ENCODE measurements at regions not wholly inside any gene's neighbourhood (a gene's known extent, or its start where the extent isn't known, plus 50 kb on each side); places are given as distances from the start of the nearest gene placed in this dataset.
"Not testable (repeated sequence)": the region's sequence is repeated elsewhere in the genome, so short reads cannot be mapped to it uniquely, and the experiment has no call there.

DNA sequence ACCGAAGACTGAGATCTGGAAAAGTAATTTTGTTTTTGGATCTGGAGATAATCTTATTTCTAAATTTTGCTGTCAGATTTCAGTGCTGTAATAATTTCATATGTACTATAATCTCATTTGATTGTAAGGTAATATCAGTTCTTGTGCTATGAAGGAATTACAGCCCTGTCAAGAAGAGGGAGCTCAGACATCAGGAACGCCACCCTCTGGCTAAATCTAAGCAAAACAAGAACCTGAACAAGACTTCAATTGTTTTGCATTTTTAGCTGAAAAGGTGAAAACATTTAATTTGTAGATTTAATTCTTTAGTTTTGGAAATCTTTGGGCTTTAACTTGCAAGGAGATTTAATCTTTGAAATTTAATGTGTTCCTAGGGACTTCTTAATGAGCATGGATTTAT lies 525.4 kb upstream of the HS3ST1 start:
- TF ChIP-seq, protein P1, sequence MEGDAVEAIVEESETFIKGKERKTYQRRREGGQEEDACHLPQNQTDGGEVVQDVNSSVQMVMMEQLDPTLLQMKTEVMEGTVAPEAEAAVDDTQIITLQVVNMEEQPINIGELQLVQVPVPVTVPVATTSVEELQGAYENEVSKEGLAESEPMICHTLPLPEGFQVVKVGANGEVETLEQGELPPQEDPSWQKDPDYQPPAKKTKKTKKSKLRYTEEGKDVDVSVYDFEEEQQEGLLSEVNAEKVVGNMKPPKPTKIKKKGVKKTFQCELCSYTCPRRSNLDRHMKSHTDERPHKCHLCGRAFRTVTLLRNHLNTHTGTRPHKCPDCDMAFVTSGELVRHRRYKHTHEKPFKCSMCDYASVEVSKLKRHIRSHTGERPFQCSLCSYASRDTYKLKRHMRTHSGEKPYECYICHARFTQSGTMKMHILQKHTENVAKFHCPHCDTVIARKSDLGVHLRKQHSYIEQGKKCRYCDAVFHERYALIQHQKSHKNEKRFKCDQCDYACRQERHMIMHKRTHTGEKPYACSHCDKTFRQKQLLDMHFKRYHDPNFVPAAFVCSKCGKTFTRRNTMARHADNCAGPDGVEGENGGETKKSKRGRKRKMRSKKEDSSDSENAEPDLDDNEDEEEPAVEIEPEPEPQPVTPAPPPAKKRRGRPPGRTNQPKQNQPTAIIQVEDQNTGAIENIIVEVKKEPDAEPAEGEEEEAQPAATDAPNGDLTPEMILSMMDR (IDR thresholded peaks at IDR 0.05; ENCODE audit: control insufficient read depth, insufficient read depth, low read depth, low read length, missing control alignments): no peak
- DNase-seq (ENCODE audit: low read depth): no peak
- H3K4me3 ChIP-seq (ENCODE audit: control insufficient read depth, low read depth, low read length): no peak overlapping the region

DNA sequence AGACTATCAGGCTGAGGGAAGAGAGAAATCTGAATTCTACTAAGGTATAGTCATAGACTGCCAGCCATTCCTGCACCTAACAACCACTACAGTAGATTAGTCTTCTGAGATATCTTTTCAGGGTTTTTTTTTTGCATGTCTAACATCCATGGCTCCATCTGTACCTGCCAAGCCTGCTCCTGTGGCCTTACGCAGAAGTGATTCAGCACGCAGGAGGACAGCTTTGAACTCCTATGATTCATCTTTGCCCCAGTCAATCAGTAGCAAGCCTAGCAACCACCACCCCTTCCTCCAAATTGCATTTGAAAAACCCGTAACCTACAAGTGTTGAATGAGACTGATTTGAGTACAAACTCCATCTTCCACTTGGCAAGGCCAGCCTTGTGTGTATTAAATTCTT lies 520.7 kb upstream of the HS3ST1 start:
- DNase-seq (ENCODE audit: low read depth): no peak
- TF ChIP-seq, protein P1 (IDR thresholded peaks at IDR 0.05; ENCODE audit: control insufficient read depth, insufficient read depth, low read depth, low read length, missing control alignments): no peak
- no peak overlapping the region for H3K4me3 ChIP-seq (ENCODE audit: control insufficient read depth, low read depth, low read length)

DNA sequence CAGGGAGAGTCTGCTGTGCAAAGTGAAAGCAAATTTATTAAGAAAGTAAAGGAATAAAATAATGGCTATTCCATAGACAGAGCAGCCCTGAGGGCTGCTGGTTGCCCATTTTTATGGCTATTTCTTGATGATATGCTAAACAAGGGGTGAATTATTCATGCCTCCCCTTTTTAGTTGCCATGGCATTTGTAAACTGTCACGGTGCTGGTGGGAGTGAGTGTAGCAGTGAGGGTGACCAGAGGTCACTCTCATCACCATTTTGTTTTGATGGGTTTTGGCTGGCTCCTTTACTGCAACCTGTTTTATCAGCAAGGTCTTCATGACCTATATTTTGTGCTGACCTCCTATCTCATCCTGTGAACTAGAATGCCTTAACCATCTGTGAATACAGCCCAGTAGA lies 518.9 kb upstream of the HS3ST1 start:
- H3K4me3 ChIP-seq (ENCODE audit: control insufficient read depth, low read depth, low read length); DNase-seq (ENCODE audit: low read depth): not testable (repeated sequence)

DNA sequence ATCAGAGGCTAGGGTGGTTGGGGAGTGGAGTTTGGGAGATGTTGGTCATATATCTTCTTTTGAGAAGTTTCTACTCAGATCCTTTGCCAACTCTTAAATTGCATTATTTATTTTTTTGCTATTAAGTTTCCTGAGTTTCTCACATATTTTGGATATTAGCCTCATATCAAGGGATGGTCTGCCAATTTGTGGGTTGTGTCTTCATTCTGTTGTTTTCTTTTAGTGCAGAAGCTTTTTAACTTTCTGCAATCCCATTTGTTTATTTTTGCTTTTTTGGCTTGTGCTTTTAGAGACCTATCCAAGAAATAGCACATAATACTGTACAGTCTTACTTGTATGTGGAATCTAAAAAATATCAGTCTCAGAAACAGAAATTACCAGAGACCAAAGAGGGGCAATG lies 509.2 kb upstream of the HS3ST1 start:
- TF ChIP-seq, protein P1 (IDR thresholded peaks at IDR 0.05; ENCODE audit: control insufficient read depth, insufficient read depth, low read depth, low read length, missing control alignments): no peak
- DNase-seq (ENCODE audit: low read depth): no peak

DNA sequence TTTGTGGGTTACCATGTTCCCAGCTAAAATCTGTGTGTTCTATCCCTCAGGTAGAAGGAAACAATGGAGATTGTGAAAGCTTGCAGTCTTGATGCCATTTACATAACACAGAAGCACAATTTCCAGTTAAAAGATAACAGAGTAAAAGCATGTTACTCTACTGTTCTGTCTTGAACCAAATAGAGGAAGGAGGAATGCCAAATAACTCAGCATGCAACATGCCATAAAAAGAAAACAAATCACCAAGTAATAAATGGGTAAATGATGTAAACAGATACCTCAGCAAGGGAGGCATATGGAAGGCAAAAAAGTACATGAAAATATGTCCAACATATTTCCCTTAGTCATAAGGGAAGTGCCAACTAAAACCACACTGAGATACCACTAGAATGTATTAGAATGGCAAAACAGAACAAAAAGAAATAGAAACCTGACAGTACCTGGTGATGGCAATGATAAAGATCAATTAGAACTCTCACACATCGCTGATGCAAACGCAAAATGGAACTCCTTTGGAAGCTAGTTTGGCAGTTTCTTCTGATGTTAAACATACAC lies 502.6 kb upstream of the HS3ST1 start:
- DNase-seq (ENCODE audit: low read depth): no peak
- TF ChIP-seq, protein P1 (IDR thresholded peaks at IDR 0.05; ENCODE audit: control insufficient read depth, insufficient read depth, low read depth, low read length, missing control alignments): no peak
- H3K4me3 ChIP-seq (ENCODE audit: control insufficient read depth, low read depth, low read length): no peak overlapping the region

More for the DNA sequence above, 509.2 kb upstream of the HS3ST1 start:
- H3K4me3 ChIP-seq (ENCODE audit: control insufficient read depth, low read depth, low read length): no peak overlapping the region

DNA sequence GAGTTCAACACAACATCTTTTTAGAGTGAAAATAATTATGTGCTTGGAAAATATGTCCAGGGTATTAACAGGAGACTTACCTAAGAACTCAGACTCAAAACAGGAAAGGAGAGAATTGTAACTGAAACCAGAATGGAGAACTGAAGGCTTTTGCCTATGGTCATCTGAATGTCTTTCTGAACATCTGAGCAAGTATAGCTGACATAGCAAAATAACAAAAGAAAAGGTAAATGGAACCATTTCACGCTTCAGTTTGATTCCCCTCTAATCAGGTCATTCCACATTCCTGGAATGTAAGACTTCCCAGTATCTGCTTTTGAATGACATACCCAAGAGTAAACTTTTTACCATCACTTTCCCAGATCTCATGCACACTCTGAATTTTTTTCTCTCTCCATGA lies 500.4 kb upstream of the HS3ST1 start:
- no peak for DNase-seq (ENCODE audit: low read depth)
- H3K4me3 ChIP-seq (ENCODE audit: control insufficient read depth, low read depth, low read length): no peak overlapping the region
- TF ChIP-seq, protein P1 (IDR thresholded peaks at IDR 0.05; ENCODE audit: control insufficient read depth, insufficient read depth, low read depth, low read length, missing control alignments): no peak

DNA sequence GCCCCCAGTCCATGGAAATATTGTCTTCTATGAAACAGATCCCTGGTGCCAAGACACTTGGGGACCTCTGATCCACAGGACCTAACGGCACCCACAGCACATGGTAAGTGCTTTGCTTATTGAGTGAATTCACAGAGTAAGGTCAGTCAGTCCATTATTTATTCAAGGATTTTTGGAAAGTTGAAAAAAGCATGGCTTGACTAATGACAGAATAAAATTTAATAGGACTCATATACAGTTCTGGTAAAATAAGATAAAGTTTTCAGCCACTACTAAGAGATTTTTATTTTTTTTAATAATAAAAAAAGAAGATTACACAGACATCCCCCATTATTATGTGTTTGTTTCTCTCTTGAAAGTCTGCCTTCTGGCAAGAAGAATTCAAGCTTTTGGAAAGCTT lies 490.6 kb upstream of the HS3ST1 start:
- TF ChIP-seq, protein P1 (IDR thresholded peaks at IDR 0.05; ENCODE audit: control insufficient read depth, insufficient read depth, low read depth, low read length, missing control alignments): no peak
- no peak overlapping the region for H3K4me3 ChIP-seq (ENCODE audit: control insufficient read depth, low read depth, low read length)
- DNase-seq (ENCODE audit: low read depth): no peak
